ENCODE measurements at regions not wholly inside any gene's neighbourhood (a gene's known extent, or its start where the extent isn't known, plus 50 kb on each side); places are given as distances from the start of the nearest gene placed in this dataset.

DNA sequence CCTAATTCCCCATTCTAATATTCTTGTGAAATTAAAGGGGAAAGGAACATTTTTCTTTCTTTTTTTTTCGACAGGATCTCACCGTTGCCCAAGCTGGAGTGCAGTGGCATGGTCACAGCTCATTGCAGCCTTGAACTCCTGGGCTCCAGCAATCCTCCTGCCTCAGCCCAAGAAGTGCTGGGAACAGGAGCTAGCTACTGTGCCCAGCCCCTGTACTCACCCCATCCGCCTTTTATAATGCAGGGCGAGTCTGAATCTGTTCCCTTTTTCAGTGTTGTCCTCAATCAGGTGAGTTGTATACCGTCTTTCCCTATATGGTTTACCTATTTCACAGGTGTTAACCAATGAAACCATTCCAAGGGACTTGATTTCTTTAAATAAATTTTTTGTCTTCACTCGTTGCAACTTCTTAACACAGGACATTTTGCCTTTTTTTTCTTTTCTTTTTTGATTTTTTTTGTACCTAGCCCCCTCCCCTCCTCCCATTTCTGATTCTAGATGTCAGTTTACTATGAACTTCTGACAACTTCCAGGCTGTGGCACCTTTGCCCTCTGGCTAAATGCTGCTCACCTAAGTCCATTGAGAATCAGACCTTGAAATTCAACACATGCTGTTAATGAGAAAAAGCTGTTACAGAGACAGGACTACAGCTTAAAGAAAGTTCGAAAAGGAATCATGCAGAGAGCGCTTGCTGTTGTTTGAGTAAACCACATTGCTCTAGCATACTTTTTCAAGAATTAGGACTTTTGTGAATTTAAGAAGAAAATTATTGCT, 562.1 kb upstream of the KLF12 start:
- intact Hi-C loops (cut with micrococcal nuclease), result no loop called here
- no peak overlapping the region for H3K4me3 Mint-ChIP-seq
- ChIA-PET POLR2A (no interaction called here), CTCF (no interaction called here)
- H3K27me3 Mint-ChIP-seq, result no peaks in the 10 kb centered on the region
- DNase-seq, result no peak
- no peaks in the 10 kb centered on the region for H3K4me1 Mint-ChIP-seq (ENCODE audit: low read depth)
- no peaks in the 10 kb centered on the region for H3K36me3 Mint-ChIP-seq
- peaks cover 2% of the 10 kb centered on the region for H3K9me3 Mint-ChIP-seq
- no peak overlapping the region for H3K27ac Mint-ChIP-seq

DNA sequence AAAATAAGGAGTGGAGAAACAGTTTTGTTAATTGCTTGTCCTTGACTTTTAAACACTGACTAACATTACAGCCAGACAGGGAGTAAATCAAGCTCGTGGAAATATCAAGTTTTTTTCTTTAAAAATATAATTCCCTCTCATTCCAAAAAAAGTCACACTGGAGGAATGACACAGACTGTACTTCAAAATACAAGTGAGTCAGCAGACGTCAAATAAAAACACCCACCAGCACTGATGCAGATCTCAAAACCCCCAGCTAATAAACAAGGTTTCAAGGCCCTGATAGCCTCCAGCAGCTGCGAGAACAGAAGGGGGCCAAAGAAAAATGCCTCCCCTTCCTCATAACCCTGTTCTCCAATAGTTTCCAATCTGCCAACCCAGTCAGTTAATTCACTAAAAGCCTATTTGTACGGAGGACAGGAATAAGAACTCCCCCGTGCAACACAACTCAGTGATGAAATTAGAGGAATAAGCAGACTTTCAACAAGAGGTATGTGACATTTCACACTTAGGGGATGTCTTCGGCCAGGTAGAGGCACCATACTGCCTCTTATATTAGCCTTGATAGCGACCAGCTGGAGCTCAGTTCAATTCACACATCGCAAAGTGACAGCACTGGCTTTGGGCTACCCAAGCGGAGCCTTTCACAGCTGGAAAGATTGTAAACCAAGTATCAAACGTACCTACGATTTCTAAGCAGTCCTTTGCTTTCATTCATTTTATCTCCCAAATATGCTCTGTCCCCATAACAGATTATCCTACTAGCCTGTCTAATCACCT, 561.0 kb upstream of the KLF12 start:
- H3K36me3 Mint-ChIP-seq, result no peaks in the 10 kb centered on the region
- intact Hi-C loops (cut with micrococcal nuclease), result no loop called here
- peaks cover 2% of the 10 kb centered on the region for H3K9me3 Mint-ChIP-seq
- no peaks in the 10 kb centered on the region for H3K27me3 Mint-ChIP-seq
- H3K27ac Mint-ChIP-seq, result no peak overlapping the region
- no peaks in the 10 kb centered on the region for H3K4me1 Mint-ChIP-seq (ENCODE audit: low read depth)
- POLR2A ChIA-PET, result no interaction called here
- no peak for DNase-seq
- CTCF ChIA-PET, result no interaction called here
- H3K4me3 Mint-ChIP-seq, result no peak overlapping the region

DNA sequence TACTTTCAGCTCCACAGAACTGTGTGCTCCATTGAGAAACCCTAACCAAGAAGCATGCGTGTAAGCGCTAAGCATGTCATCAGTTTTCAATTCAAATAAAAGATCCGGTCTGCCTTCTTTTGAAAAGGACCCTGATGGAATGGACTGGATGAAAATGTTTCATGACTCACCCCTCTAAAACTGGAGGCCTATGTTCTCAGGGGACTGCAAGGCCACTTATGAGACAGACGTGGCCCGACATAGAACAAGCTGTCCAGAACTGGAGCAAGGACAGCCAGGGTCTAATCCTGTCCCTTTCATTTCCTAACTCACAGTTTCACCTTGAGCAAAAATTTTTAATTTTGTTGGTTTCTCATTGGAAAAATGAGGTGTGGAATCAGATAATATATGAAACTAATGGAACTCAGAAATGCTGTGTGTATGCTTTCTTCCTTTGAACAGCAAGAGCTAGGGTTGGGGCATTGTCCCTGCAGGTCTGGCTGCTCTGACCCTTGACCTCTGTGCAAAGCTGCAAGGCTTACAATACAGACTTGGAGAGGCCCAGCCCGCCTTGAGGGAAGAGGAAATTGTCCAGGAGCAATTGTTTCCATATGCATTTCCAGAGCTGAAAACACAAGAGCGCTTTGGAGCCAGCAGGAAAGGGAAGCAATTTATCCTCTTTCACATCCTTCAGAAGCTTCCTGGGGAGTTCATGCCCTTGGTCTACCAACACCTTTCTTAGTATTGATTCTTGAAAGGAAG, 553.4 kb upstream of the KLF12 start:
- CTCF ChIA-PET, result no interaction called here
- no peaks in the 10 kb centered on the region for H3K4me1 Mint-ChIP-seq (ENCODE audit: low read depth)
- POLR2A ChIA-PET, result no interaction called here

DNA sequence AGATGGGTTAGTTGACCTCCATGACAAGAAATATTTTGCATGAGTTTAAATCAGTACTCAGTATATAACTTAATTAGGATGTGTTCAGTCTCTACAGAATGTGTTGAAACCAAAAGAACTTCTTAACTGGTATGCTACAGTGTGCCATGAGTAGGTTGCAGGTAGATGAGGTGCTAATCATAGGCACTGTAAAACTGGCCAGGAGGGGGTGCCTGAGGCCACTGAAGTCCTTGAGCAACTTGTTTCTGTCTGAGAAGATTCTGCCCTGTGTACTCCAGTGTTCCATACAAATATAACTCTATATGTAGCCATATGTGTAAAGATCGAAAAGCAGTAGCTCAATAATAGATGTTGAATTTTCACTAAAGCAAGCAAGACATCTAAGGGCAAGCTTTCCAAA, 549.2 kb upstream of the KLF12 start:
- Mint-ChIP-seq H3K27me3 (no peaks in the 10 kb centered on the region), H3K27ac (no peak overlapping the region), H3K36me3 (no peaks in the 10 kb centered on the region), H3K4me3 (no peak overlapping the region), H3K4me1 (ENCODE audit: low read depth) (no peaks in the 10 kb centered on the region), H3K9me3 (peaks cover 11% of the 10 kb centered on the region)
- intact Hi-C loops (cut with micrococcal nuclease), result no loop called here
- DNase-seq, result no peak
- CTCF ChIA-PET, result no interaction called here
- POLR2A ChIA-PET, result no interaction called here

More for the DNA sequence above, 553.4 kb upstream of the KLF12 start:
- H3K27me3 Mint-ChIP-seq, result no peaks in the 10 kb centered on the region
- H3K36me3 Mint-ChIP-seq, result no peaks in the 10 kb centered on the region
- intact Hi-C loops (cut with micrococcal nuclease), result no loop called here
- no peak for DNase-seq
- no peak overlapping the region for H3K4me3 Mint-ChIP-seq
- no peak overlapping the region for H3K27ac Mint-ChIP-seq
- peaks cover 11% of the 10 kb centered on the region for H3K9me3 Mint-ChIP-seq

DNA sequence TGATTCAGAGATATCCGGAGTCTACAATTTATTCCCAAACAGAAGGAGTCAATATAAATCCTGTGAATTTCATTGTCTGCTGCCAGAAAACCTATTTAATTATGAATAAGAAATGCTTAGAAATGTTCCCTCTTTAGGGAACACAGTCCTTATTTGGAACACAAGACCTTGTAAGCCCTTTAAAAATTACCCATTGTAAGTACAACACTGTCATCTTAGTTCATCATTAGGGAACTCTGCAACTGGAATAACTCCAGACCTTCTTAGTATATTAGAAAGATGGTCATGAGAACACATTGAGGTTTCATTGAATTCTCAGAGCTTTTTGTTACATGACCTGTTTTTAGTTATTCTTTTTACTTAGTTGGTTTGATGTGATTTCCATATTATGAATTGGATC, 548.5 kb upstream of the KLF12 start:
- Mint-ChIP-seq H3K27me3 (no peaks in the 10 kb centered on the region), H3K4me1 (ENCODE audit: low read depth) (no peaks in the 10 kb centered on the region), H3K4me3 (no peak overlapping the region), H3K9me3 (peaks cover 11% of the 10 kb centered on the region), H3K36me3 (no peaks in the 10 kb centered on the region), H3K27ac (no peak overlapping the region)
- POLR2A ChIA-PET, result no interaction called here
- intact Hi-C loops (cut with micrococcal nuclease), result no loop called here
- no peak for DNase-seq
- CTCF ChIA-PET, result no interaction called here

DNA sequence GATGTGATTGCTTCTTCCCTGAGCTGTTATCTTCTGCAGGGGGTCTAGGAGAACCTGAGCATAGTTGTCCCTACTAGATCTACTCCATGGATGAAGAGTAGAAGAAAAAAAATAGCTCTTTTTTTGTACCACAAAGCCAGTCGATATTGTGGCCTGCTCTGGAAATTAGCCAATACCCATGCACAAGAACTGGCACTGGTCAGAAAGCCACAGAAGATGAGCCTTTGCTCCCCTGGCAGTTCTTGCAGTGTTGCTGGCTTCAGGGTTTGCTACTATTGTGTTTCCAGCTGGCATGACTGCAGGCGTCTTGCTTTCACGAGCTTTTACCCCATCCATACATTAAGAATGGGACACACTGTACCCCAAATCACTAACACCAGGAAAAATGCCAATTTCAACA, 547.7 kb upstream of the KLF12 start:
- no peak overlapping the region for H3K27ac Mint-ChIP-seq
- ChIA-PET POLR2A (no interaction called here), CTCF (no interaction called here)
- no peak overlapping the region for H3K4me3 Mint-ChIP-seq
- intact Hi-C loops (cut with micrococcal nuclease), result no loop called here
- peaks cover 11% of the 10 kb centered on the region for H3K9me3 Mint-ChIP-seq
- no peak for DNase-seq
- no peaks in the 10 kb centered on the region for H3K36me3 Mint-ChIP-seq
- H3K4me1 Mint-ChIP-seq (ENCODE audit: low read depth), result no peaks in the 10 kb centered on the region
- H3K27me3 Mint-ChIP-seq, result no peaks in the 10 kb centered on the region

DNA sequence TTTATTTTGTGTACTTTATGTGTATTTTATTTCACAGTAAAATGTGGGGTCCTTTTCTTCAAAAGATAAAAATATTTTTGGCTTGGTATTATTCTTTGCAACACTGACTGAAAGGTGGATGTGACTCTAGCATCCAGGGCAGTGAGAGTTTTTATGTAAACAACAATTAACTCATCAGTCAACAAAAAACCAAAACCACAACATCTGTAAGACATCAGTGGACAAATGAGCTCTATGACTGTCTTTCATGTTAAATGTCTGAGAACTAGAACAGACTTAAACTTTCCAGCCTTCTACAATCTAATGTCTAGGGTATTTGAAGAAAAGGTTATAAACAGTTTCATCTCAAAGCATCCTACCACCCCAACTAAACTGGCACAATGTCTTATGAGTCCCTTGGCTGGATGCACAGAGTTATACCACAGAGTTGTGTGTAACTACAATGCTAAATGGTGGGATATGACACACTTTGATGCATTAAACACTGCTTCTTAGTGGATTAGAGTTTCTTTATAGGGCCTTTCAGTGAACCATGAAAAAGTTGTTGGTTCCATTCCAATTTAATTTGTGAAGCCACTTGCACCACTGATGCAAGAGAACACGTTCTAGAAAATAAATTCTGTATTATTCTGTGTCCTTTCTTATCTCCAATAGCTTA, 544.2 kb upstream of the KLF12 start:
- ChIA-PET POLR2A (no interaction called here), CTCF (interaction anchor here (1.0 kb wide), 1 partner anchor 38 kb away, joined by 3 read pairs; no protein-coding TSS in a partner anchor)
- no peaks in the 10 kb centered on the region for H3K36me3 Mint-ChIP-seq
- intact Hi-C loops (cut with micrococcal nuclease), result no loop called here
- H3K27ac Mint-ChIP-seq, result no peak overlapping the region
- no peaks in the 10 kb centered on the region for H3K27me3 Mint-ChIP-seq
- H3K4me1 Mint-ChIP-seq (ENCODE audit: low read depth), result no peaks in the 10 kb centered on the region
- no peak overlapping the region for H3K4me3 Mint-ChIP-seq
- no peaks in the 10 kb centered on the region for H3K9me3 Mint-ChIP-seq
- no peak for DNase-seq

DNA sequence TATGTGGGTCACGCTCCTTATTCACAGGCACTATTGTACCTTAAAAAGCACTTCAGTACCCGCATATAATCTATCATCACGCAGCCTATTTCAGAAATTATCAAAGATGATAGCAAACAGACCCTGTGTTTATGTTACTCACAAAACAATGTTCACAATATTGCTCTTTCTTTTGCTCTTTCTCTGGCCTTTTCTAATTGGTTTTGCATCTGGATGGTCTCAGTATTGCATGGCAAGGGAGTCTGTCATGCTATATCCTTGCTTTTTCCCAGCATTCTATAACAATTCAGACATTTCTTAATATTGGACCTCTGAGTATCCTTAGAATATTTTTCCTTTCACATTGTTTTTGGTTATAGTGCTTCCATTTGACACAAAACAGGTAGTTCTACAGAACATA, 541.8 kb upstream of the KLF12 start:
- H3K27ac Mint-ChIP-seq, result no peak overlapping the region
- CTCF ChIA-PET, result no interaction called here
- no peaks in the 10 kb centered on the region for H3K4me1 Mint-ChIP-seq (ENCODE audit: low read depth)
- intact Hi-C loops (cut with micrococcal nuclease), result no loop called here
- POLR2A ChIA-PET, result no interaction called here
- no peaks in the 10 kb centered on the region for H3K36me3 Mint-ChIP-seq
- no peak overlapping the region for H3K4me3 Mint-ChIP-seq
- H3K27me3 Mint-ChIP-seq, result no peaks in the 10 kb centered on the region
- no peak for DNase-seq
- H3K9me3 Mint-ChIP-seq, result no peaks in the 10 kb centered on the region

DNA sequence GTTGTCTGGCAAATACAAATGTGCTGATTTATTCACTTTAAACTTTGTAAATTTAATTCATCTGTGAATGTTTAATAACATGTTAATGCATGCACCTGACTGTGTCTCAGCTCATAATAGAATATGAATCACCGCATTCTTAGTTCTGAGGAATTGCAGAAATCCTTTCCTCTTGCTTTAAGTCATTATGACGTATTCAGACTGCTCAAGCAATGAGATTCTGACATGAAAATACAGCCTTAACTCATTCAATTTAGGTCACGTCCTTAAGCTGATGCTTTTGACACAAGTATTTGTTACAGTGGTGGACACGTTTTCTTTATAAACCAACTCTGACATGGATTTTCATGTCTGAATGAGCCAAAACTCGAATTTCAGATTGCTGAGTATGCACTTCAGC, 541.0 kb upstream of the KLF12 start:
- no peaks in the 10 kb centered on the region for H3K4me1 Mint-ChIP-seq (ENCODE audit: low read depth)
- H3K4me3 Mint-ChIP-seq, result no peak overlapping the region
- H3K9me3 Mint-ChIP-seq, result no peaks in the 10 kb centered on the region
- POLR2A ChIA-PET, result no interaction called here
- no peak overlapping the region for H3K27ac Mint-ChIP-seq
- CTCF ChIA-PET, result no interaction called here
- no peaks in the 10 kb centered on the region for H3K27me3 Mint-ChIP-seq
- no peaks in the 10 kb centered on the region for H3K36me3 Mint-ChIP-seq
- no peak for DNase-seq
- intact Hi-C loops (cut with micrococcal nuclease), result no loop called here

DNA sequence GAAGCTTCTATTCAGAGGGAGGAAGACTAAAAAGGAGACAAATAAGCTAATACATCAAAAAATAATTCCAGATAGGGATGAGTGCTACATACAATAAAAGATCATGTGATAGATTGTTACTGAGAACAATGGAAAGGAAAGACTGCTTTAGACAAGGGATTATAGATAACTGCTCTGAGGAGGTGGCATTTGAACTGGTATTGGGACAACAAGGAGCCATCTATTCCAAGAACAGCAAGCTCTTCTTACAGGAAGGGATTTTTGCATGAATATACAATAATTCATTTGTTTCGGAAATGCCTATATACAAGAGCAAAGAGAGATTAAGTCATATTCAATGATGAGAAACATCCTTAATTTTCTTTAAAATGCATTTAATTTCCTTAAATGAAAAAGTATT, 540.5 kb upstream of the KLF12 start:
- Mint-ChIP-seq H3K4me1 (ENCODE audit: low read depth) (no peaks in the 10 kb centered on the region), H3K4me3 (no peak overlapping the region), H3K9me3 (no peaks in the 10 kb centered on the region), H3K27ac (no peak overlapping the region), H3K36me3 (no peaks in the 10 kb centered on the region), H3K27me3 (no peaks in the 10 kb centered on the region)
- ChIA-PET POLR2A (no interaction called here), CTCF (no interaction called here)
- no peak for DNase-seq
- intact Hi-C loops (cut with micrococcal nuclease), result no loop called here

DNA sequence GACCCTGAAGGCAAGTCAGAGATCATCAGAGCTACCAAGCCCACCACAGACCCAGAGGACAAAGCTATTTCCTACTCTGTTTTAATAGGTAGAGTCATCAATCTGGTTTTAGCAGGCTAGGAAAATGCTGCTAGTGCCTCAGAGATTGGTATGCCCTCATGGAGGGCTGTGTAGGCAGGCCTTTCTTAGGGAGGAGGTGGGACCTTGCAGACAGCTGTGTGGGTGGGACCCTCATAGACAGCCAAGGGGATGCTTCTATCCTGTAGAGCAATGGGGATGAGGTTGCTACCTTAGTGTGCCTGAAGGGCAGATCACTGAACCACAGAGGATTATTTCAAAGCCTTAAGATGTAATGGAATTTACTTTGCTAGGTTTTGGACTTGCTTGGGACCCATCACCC, 534.9 kb upstream of the KLF12 start:
- Mint-ChIP-seq H3K36me3 (no peaks in the 10 kb centered on the region), H3K4me3 (no peak overlapping the region), H3K9me3 (no peaks in the 10 kb centered on the region), H3K27ac (no peak overlapping the region), H3K4me1 (ENCODE audit: low read depth) (no peaks in the 10 kb centered on the region), H3K27me3 (peaks cover 3% of the 10 kb centered on the region)
- CTCF ChIA-PET, result no interaction called here
- intact Hi-C loops (cut with micrococcal nuclease), result no loop called here
- DNase-seq, result no peak
- POLR2A ChIA-PET, result no interaction called here

DNA sequence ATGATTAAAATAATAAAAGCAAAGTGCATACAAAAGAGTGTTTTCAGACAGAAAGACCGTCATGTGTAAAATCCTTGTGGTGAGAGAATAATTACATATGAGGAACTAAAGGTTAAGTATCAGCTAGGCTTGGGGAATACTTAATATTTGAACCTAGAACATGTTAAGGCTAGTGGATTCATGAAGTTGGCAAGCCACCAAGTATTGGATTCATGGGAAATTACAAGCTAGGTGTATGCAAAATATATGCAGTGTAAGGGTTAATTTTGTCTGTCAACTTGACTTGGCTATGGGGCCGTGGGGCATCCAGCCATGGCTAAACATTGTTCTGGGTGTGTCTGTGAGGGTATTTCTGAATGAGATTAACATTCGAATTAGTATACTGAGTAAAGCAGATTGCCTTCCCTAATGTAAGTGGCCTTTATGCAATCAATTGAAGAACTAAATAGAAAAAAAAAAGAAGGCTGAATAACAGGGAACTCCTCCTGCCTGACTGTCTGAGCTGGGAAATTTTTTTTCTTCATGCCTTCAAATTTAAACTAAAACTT, 533.5 kb upstream of the KLF12 start:
- H3K4me1 Mint-ChIP-seq (ENCODE audit: low read depth), result no peaks in the 10 kb centered on the region
- no peak for DNase-seq
- intact Hi-C loops (cut with micrococcal nuclease), result no loop called here
- H3K27me3 Mint-ChIP-seq, result peaks cover 3% of the 10 kb centered on the region
- H3K9me3 Mint-ChIP-seq, result no peaks in the 10 kb centered on the region
- no peak overlapping the region for H3K27ac Mint-ChIP-seq
- no peaks in the 10 kb centered on the region for H3K36me3 Mint-ChIP-seq
- POLR2A ChIA-PET, result no interaction called here
- CTCF ChIA-PET, result no interaction called here
- H3K4me3 Mint-ChIP-seq, result no peak overlapping the region
